K562 (cell line): ENCODE measurements at regions not wholly inside any gene's neighbourhood (a gene's known extent, or its start where the extent isn't known, plus 50 kb on each side); places are given as distances from the start of the nearest gene placed in this dataset.

Experiments used
- ATAC-seq: fragments of 200-7000 bp; cut with Tn5 transposase; 3 replicates; pipeline ENCODE4 v1.9.1; 2020; ENCODE audit warnings: moderate library complexity
- BruUV-seq: library from RNA; stranded (reverse); fragments of 400-500 nt; replicated peaks from 2 replicates; lab custom pipeline; 2021; lab: Mats Ljungman, UMichigan
- CTCF ChIA-PET: fragments of 300-600 bp; formaldehyde crosslinking; extraction: SDS; loops from one replicate; lab custom pipeline; 2021; ENCODE audit warnings: low intra/inter-chr PET ratio; lab: Yijun Ruan, JAX
- POLR2A ChIA-PET: fragments of 300-600, 350-650 bp; sonication (Branson Sonifier 250); formaldehyde crosslinking; extraction: SDS; loops from one replicate; lab custom pipeline; 2021; ENCODE audit warnings: antibody characterized with exemption, inconsistent platforms; lab: Yijun Ruan, JAX
- DNase-seq, 4 experiments: peaks; one replicate each; pipeline versions ENCODE4 v3.0.0 to v3.0.0-alpha.2; 2011 to 2018; ENCODE audit warnings: low spot score in 3 of 4, mixed read lengths in 3 of 4; ENCODE audit errors: extremely low read depth in 1 of 4
- FAIRE-seq: peaks from 2 replicates; lab custom pipeline; 2011; peaks lifted over from hg19 to GRCh38; lab: Jason Lieb, UNC
- H2AFZ ChIP-seq: 2 replicates; pipeline ENCODE4 v1.6.0; 2011; ENCODE audit warnings: low read depth, low read length, control low read depth, inconsistent platforms
- H3K27ac ChIP-seq: fragments of 200-600 bp; 3 replicates; pipeline ENCODE4 v1.8.0; 2011; ENCODE audit warnings: low read depth, mild to moderate bottlenecking, control low read depth, inconsistent platforms, low read length, moderate library complexity, mixed read lengths; ENCODE audit errors: extremely low read depth
- H3K27me3 ChIP-seq, 2 experiments: fragments of 300-600 bp in 1 of 2; 2 replicates in 1 of 2; 3 replicates in 1 of 2; pipeline versions ENCODE4 v1.6.0 to v1.8.0; 2011; ENCODE audit warnings: inconsistent platforms in 2 of 2, low read length in 2 of 2, mild to moderate bottlenecking in 1 of 2, mixed read lengths in 1 of 2, moderate library complexity in 1 of 2; ENCODE audit not compliant: control insufficient read depth in 2 of 2, insufficient read depth in 2 of 2
- H3K36me3 ChIP-seq: fragments of 300-600 bp; 3 replicates; pipeline ENCODE4 v1.8.0; 2011; ENCODE audit warnings: mild to moderate bottlenecking, low read length, inconsistent platforms; ENCODE audit not compliant: control insufficient read depth, insufficient read depth
- H3K4me1 ChIP-seq, 2 experiments: fragments of 200-600 bp in 1 of 2; replicated peaks in 1 of 2; 2 replicates in 1 of 2; 3 replicates in 1 of 2; pipeline versions ENCODE4 v1.5.1 to v1.8.0; 2011; ENCODE audit warnings: inconsistent platforms in 2 of 2, low read length in 2 of 2, mild to moderate bottlenecking in 1 of 2, mixed read lengths in 1 of 2, moderate library complexity in 1 of 2; ENCODE audit not compliant: control insufficient read depth in 2 of 2, insufficient read depth in 2 of 2
- H3K4me2 ChIP-seq: 2 replicates; pipeline ENCODE4 v1.6.1; 2011; ENCODE audit warnings: low read length, control low read depth, inconsistent platforms, mixed read lengths; ENCODE audit not compliant: insufficient read depth
- H3K4me3 ChIP-seq: fragments of 200-600 bp; sonication (generic), shearing (Covaris generic); 2 replicates; pipeline ENCODE4 v1.5.1; 2016; ENCODE audit warnings: control low read depth, inconsistent platforms
- H3K79me2 ChIP-seq: fragments of 200-600 bp; 3 replicates; pipeline ENCODE4 v1.8.0; 2011; ENCODE audit warnings: low read length, inconsistent platforms; ENCODE audit not compliant: control insufficient read depth, insufficient read depth
- H3K9ac ChIP-seq, 2 experiments: 2 replicates each; pipeline versions ENCODE4 v1.6.0 to v1.6.1; 2011; ENCODE audit warnings: low read depth in 2 of 2, low read length in 2 of 2, control low read depth in 1 of 2, inconsistent platforms in 1 of 2, mild to moderate bottlenecking in 1 of 2, mixed read lengths in 1 of 2; ENCODE audit not compliant: insufficient read depth in 1 of 2
- H3K9me1 ChIP-seq: one replicate; pipeline ENCODE4 v1.6.0; 2011; ENCODE audit warnings: inconsistent platforms, mild to moderate bottlenecking, low read length, moderate library complexity; ENCODE audit not compliant: control insufficient read depth, insufficient read depth
- H3K9me3 ChIP-seq: replicated peaks from 2 replicates; pipeline ENCODE4 v1.5.1; 2011; ENCODE audit warnings: low read depth, low read length, inconsistent platforms; ENCODE audit not compliant: control insufficient read depth, insufficient read depth
- H4K20me1 ChIP-seq: replicated peaks from 2 replicates; pipeline ENCODE4 v1.6.1; 2011; ENCODE audit warnings: low read length, inconsistent platforms, mixed read lengths; ENCODE audit not compliant: control insufficient read depth, insufficient read depth
- CC2D1A ChIP-seq: fragments of 450-650 bp; IDR thresholded peaks from 2 replicates; pipeline ENCODE4 v1.6.1; 2017; ENCODE audit warnings: mild to moderate bottlenecking
- HEY1 ChIP-seq: fragments of 250-450 bp; sonication (Bioruptor Pico); IDR thresholded peaks from 2 replicates; pipeline ENCODE4 v1.5.0; 2020; ENCODE audit warnings: mild to moderate bottlenecking, moderate library complexity, borderline replicate concordance
- MCM3 ChIP-seq: fragments of 450-650 bp; IDR thresholded peaks from 2 replicates; pipeline ENCODE4 v1.6.1; 2016
- PHF20 ChIP-seq: fragments of 450-650 bp; IDR thresholded peaks from 2 replicates; pipeline ENCODE4 v1.6.1; 2018; ENCODE audit not compliant: partially characterized antibody
- RB1 ChIP-seq: fragments of 450-650 bp; IDR thresholded peaks from 2 replicates; pipeline ENCODE4 v1.6.1; 2017; ENCODE audit warnings: low read depth, mild to moderate bottlenecking
- SMARCB1 ChIP-seq: IDR thresholded peaks from 2 replicates; pipeline ENCODE4 v1.6.1; 2011; ENCODE audit warnings: improper control_type of control experiment, low read depth; ENCODE audit not compliant: insufficient read length
- SP1 ChIP-seq: sonication (generic); formaldehyde crosslinking; IDR thresholded peaks from 2 replicates; pipeline ENCODE4 v1.8.1; 2022; ENCODE audit warnings: mild to moderate bottlenecking, missing genetic modification reagents
- ZNF354B ChIP-seq: fragments of 250-450 bp; sonication (Bioruptor Pico); IDR thresholded peaks from 2 replicates; pipeline ENCODE4 v1.4.0; 2020
- WGBS: fragments of 100-300 bp; shearing (Covaris generic); methylation state at CpG from one replicate; pipeline ENCODE4 v1.1.6; 2016; ENCODE audit warnings: low coverage, mixed read lengths; ENCODE audit not compliant: insufficient coverage; ENCODE audit errors: missing lambda C conversion rate; 5-methylcytosine and 5-hydroxymethylcytosine counted together
- in situ Hi-C: fragments of 300-500 bp; cut with MboI; formaldehyde crosslinking; loops from 4 replicates; pipeline ENCODE4 v1.15.0; 2018; ENCODE audit warnings: inconsistent platforms, mixed read lengths
- intact Hi-C: fragments of 100-400 bp; cut with micrococcal nuclease; formaldehyde crosslinking; loops from 2 replicates; pipeline ENCODE4 v1.14.2; 2022

GRCh38 chr5:12703254-12703653 is 799.0 kb upstream of the CTNND2 start:
- no peak overlapping the region for H3K27ac ChIP-seq
- no peaks in the 10 kb centered on the region for H3K9me3 ChIP-seq
- H3K36me3 ChIP-seq = no peaks in the 10 kb centered on the region
- ChIA-PET CTCF (no interaction called here), POLR2A (no interaction called here)
- no TSS peak for BruUV-seq
- H2AFZ ChIP-seq = no peak overlapping the region
- H4K20me1 ChIP-seq = no peaks in the 10 kb centered on the region
- H3K79me2 ChIP-seq = no peaks in the 10 kb centered on the region
- no peak overlapping the region for H3K4me2 ChIP-seq
- DNase-seq (no peak), FAIRE-seq (no peak), ATAC-seq (no peak)
- TF ChIP-seq RB1 = no peak
- WGBS = 75% methylated on average over 1 of the region's 1 CpG
- H3K4me3 ChIP-seq = no peak overlapping the region
- H3K27me3 ChIP-seq = no peaks in the 10 kb centered on the region; a peak in 1 of 5 replicates
- no peaks in the 10 kb centered on the region for H3K4me1 ChIP-seq
- in situ Hi-C loops (no loop called here), intact Hi-C loops (no loop called here)
- H3K9me1 ChIP-seq = no peaks in the 10 kb centered on the region
- H3K9ac ChIP-seq = no peak overlapping the region

GRCh38 chr5:12695651-12696050 is 791.4 kb upstream of the CTNND2 start:
- POLR2A ChIA-PET = no interaction called here
- no peak for FAIRE-seq

More at GRCh38 chr5:12695651-12696050, 791.4 kb upstream of the CTNND2 start:
- no peak for DNase-seq
- CTCF ChIA-PET = no interaction called here
- BruUV-seq = no TSS peak
- no peak overlapping the region for H3K27ac ChIP-seq
- no peaks in the 10 kb centered on the region for H3K9me1 ChIP-seq
- H3K4me2 ChIP-seq = no peak overlapping the region
- no peaks in the 10 kb centered on the region for H4K20me1 ChIP-seq
- WGBS = 50% methylated on average over 1 of the region's 1 CpG
- TF ChIP-seq MCM3 (no peak), SMARCB1 (no peak), CC2D1A (no peak), ZNF354B (CRISPR knock-in tag) (no peak), SP1 (CRISPR knock-in tag) (no peak), HEY1 (no peak), PHF20 (no peak)
- TF ChIP-seq, all 486 proteins: peak for 0
- H3K36me3 ChIP-seq = no peaks in the 10 kb centered on the region; the same call in 2 of the 3 replicates
- no peaks in the 10 kb centered on the region for H3K79me2 ChIP-seq
- no peaks in the 10 kb centered on the region for H3K9me3 ChIP-seq
- H2AFZ ChIP-seq = no peak overlapping the region
- no peaks in the 10 kb centered on the region for H3K27me3 ChIP-seq
- in situ Hi-C loops = no loop called here
- ATAC-seq = no peak
- no peak overlapping the region for H3K4me3 ChIP-seq
- H3K4me1 ChIP-seq = no peaks in the 10 kb centered on the region
- intact Hi-C loops = no loop called here
- no peak overlapping the region for H3K9ac ChIP-seq
